Endothelial cell of umbilical vein (primary cell): ENCODE measurements at regions not wholly inside any gene's neighbourhood (a gene's known extent, or its start where the extent isn't known, plus 50 kb on each side); places are given as distances from the start of the nearest gene placed in this dataset.

Experiments
- BruUV-seq: library from RNA; stranded (reverse); fragments of 400-500 nt; replicated peaks from 2 replicates; lab custom pipeline; 2021; lab: Mats Ljungman, UMichigan
- CTCF ChIA-PET: fragments of 300-600, 350-600 bp; sonication (Branson Sonifier 250); formaldehyde crosslinking; loops from one replicate; lab custom pipeline; 2021; ENCODE audit warnings: antibody characterized with exemption, inconsistent platforms; lab: Charles Lee
- POLR2A ChIA-PET: fragments of 300-600, 350-600 bp; sonication (Branson Sonifier 250); formaldehyde crosslinking; loops from one replicate; lab custom pipeline; 2021; ENCODE audit warnings: antibody characterized with exemption, inconsistent platforms; lab: Charles Lee
- DNase-seq: peaks from one replicate; pipeline ENCODE4 v3.0.0-alpha.2; 2011; ENCODE audit warnings: low read depth, low spot score
- FAIRE-seq: peaks from 2 replicates; lab custom pipeline; 2011; peaks lifted over from hg19 to GRCh38; lab: Jason Lieb, UNC
- H2AFZ ChIP-seq: 2 replicates; pipeline ENCODE4 v1.6.0; 2012; ENCODE audit warnings: low read depth, low read length, control low read depth, inconsistent platforms
- H3K27ac ChIP-seq: 2 replicates; pipeline ENCODE4 v1.5.1; 2011; ENCODE audit warnings: low read depth, mild to moderate bottlenecking, control low read depth, low read length, moderate library complexity; ENCODE audit not compliant: insufficient read depth
- H3K27me3 ChIP-seq, 2 experiments: 2 replicates each; pipeline versions ENCODE4 v1.6.0 to v1.6.1; 2011; ENCODE audit warnings: low read length in 2 of 2, mixed read lengths in 1 of 2; ENCODE audit not compliant: control insufficient read depth in 2 of 2, insufficient read depth in 2 of 2
- H3K36me3 ChIP-seq, 2 experiments: 2 replicates in 1 of 2; 3 replicates in 1 of 2; pipeline ENCODE4 v1.5.1; 2011; ENCODE audit warnings: low read length in 2 of 2, mild to moderate bottlenecking in 1 of 2, moderate library complexity in 1 of 2; ENCODE audit not compliant: control insufficient read depth in 2 of 2, insufficient read depth in 2 of 2; ENCODE audit errors: extremely low read depth in 1 of 2
- H3K4me1 ChIP-seq: 3 replicates; pipeline ENCODE4 v1.5.1; 2011; ENCODE audit warnings: mild to moderate bottlenecking, low read length; ENCODE audit not compliant: control insufficient read depth, insufficient read depth; ENCODE audit errors: extremely low read depth
- H3K4me2 ChIP-seq: 2 replicates; pipeline ENCODE4 v1.6.1; 2011; ENCODE audit warnings: low read length, control low read depth, mixed read lengths; ENCODE audit not compliant: insufficient read depth
- H3K4me3 ChIP-seq, 3 experiments: fragments of 200-600 bp in 1 of 3; sonication (generic), shearing (Covaris generic) in 1 of 3; replicated peaks in 1 of 3; 2 replicates each; pipeline ENCODE4 v1.5.1; 2011 to 2016; ENCODE audit warnings: control low read depth in 3 of 3, low read length in 3 of 3, mild to moderate bottlenecking in 2 of 3, inconsistent platforms in 1 of 3, low read depth in 1 of 3, moderate library complexity in 1 of 3; ENCODE audit not compliant: insufficient read depth in 1 of 3
- H3K79me2 ChIP-seq: 2 replicates; pipeline ENCODE4 v1.6.0; 2012; ENCODE audit warnings: low read length, inconsistent platforms; ENCODE audit not compliant: control insufficient read depth, insufficient read depth
- H3K9ac ChIP-seq: replicated peaks from 2 replicates; pipeline ENCODE3; 2011; ENCODE audit warnings: low read length, control low read depth; ENCODE audit not compliant: insufficient read depth; ENCODE audit errors: extremely low read depth
- H3K9me1 ChIP-seq: replicated peaks from 3 replicates; pipeline ENCODE4 v1.6.0; 2011; ENCODE audit warnings: mild to moderate bottlenecking, low read length; ENCODE audit not compliant: control insufficient read depth, insufficient read depth; ENCODE audit errors: extremely low read depth
- H3K9me3 ChIP-seq: replicated peaks from 2 replicates; pipeline ENCODE4 v1.5.1; 2012; ENCODE audit warnings: low read length, inconsistent platforms; ENCODE audit not compliant: control insufficient read depth, insufficient read depth
- H4K20me1 ChIP-seq: replicated peaks from 2 replicates; pipeline ENCODE3; 2011; ENCODE audit warnings: mild to moderate bottlenecking, low read length; ENCODE audit not compliant: control insufficient read depth, insufficient read depth; ENCODE audit errors: extremely low read depth
- CTCF ChIP-seq, 2 donors: IDR thresholded peaks; 1 replicate in 1 of 2; 2 replicates in 1 of 2; pipeline ENCODE4 v1.5.1; 2011; ENCODE audit warnings: low read length in 2 of 2, mild to moderate bottlenecking in 2 of 2, moderate library complexity in 2 of 2, control low read depth in 1 of 2, inconsistent platforms in 1 of 2, low read depth in 1 of 2; ENCODE audit not compliant: insufficient read depth in 1 of 2; ENCODE audit errors: extremely low read depth in 1 of 2
- EZH2 ChIP-seq: IDR thresholded peaks from 2 replicates; pipeline ENCODE4 v1.6.1; 2012; ENCODE audit warnings: borderline replicate concordance, low read depth, mild to moderate bottlenecking, moderate library complexity, low read length, inconsistent platforms; ENCODE audit not compliant: severe bottlenecking
- FOS ChIP-seq: IDR thresholded peaks from 2 replicates; pipeline ENCODE4 v1.6.1; 2011; ENCODE audit warnings: mild to moderate bottlenecking, low read length, moderate library complexity, borderline replicate concordance; ENCODE audit not compliant: insufficient read depth
- GATA2 ChIP-seq: IDR thresholded peaks from 2 replicates; pipeline ENCODE4 v1.7.0; 2011; ENCODE audit warnings: low read depth, mild to moderate bottlenecking, moderate library complexity, mixed read lengths, low read length; ENCODE audit not compliant: insufficient read length, insufficient read depth
- JUN ChIP-seq: IDR thresholded peaks from 2 replicates; pipeline ENCODE4 v1.6.1; 2011; ENCODE audit warnings: borderline replicate concordance, low read depth; ENCODE audit not compliant: insufficient read length, insufficient read depth
- MAX ChIP-seq: IDR thresholded peaks from 2 replicates; pipeline ENCODE4 v1.6.1; 2011; ENCODE audit not compliant: insufficient read depth, insufficient read length
- MYC ChIP-seq: IDR thresholded peaks from one replicate; pipeline ENCODE4 v1.6.1; 2011; ENCODE audit warnings: mild to moderate bottlenecking, low read depth, low read length
- POLR2A ChIP-seq: IDR thresholded peaks from 2 replicates; pipeline ENCODE4 v1.6.1; 2012; ENCODE audit warnings: low read depth, mild to moderate bottlenecking, control low read depth, low read length
- POLR2AphosphoS5 ChIP-seq: IDR thresholded peaks from 2 replicates; pipeline ENCODE4 v1.6.1; 2012; ENCODE audit warnings: low read depth, mild to moderate bottlenecking, control low read depth, low read length, moderate library complexity; ENCODE audit not compliant: insufficient read depth
- dilution Hi-C: fragments of 300-500 bp; cut with MboI; formaldehyde crosslinking; loops from one replicate; pipeline ENCODE4 v1.15.0; 2019; ENCODE audit warnings: low sequenced_read_pairs; ENCODE audit not compliant: extremely low pct_ligation_motif_present
- intact Hi-C: fragments of 100-400 bp; cut with micrococcal nuclease; formaldehyde crosslinking; loops from one replicate; pipeline ENCODE4 v1.10.0; 2022

GRCh38 chr5:85488295-85488694 lies 1103.6 kb upstream of the EDIL3 start:
- H4K20me1 ChIP-seq, result no peaks in the 10 kb centered on the region
- H3K4me2 ChIP-seq, result no peak overlapping the region
- H3K27me3 ChIP-seq, result no peaks in the 10 kb centered on the region
- no peak overlapping the region for H2AFZ ChIP-seq
- peaks cover 1% of the 10 kb centered on the region for H3K9me3 ChIP-seq
- H3K79me2 ChIP-seq, result no peaks in the 10 kb centered on the region
- H3K4me1 ChIP-seq, result no peaks in the 10 kb centered on the region
- no TSS peak for BruUV-seq
- H3K4me3 ChIP-seq, result no peak overlapping the region
- FAIRE-seq (no peak), DNase-seq (no peak)
- no peak overlapping the region for H3K27ac ChIP-seq
- ChIA-PET CTCF (no interaction called here), POLR2A (no interaction called here)
- dilution Hi-C loops (no loop called here), intact Hi-C loops (loop anchor here (10.0 kb wide), 1 partner anchor 1773 kb away; no protein-coding TSS in a partner anchor)
- no peaks in the 10 kb centered on the region for H3K9me1 ChIP-seq
- TF ChIP-seq GATA2 (no peak), JUN (no peak), CTCF (IDR thresholded peaks at IDR 0.05; ENCODE audit: extremely low read depth in 1 of 2, insufficient read depth in 1 of 2, low read depth in 1 of 2, low read length in 2 of 2) (no peak), EZH2 (no peak), MYC (no peak), FOS (no peak), MAX (no peak), POLR2AphosphoS5 (no peak), POLR2A (no peak)
- H3K9ac ChIP-seq, result no peak overlapping the region
- no peaks in the 10 kb centered on the region for H3K36me3 ChIP-seq
